ENCODE measurements at regions not wholly inside any gene's neighbourhood (a gene's known extent, or its start where the extent isn't known, plus 50 kb on each side); places are given as distances from the start of the nearest gene placed in this dataset.

- DNase-seq (no peak), ATAC-seq (no peak)
- Mint-ChIP-seq H3K27ac (no peak overlapping the region), H3K27me3 (no peaks in the 10 kb centered on the region), H3K4me1 (no peaks in the 10 kb centered on the region), H3K9me3 (no peaks in the 10 kb centered on the region), H3K4me3 (no peak overlapping the region)
Measured at GRCh38 chr3:168419091-168419490, 323.4 kb upstream of the GOLIM4 start.

DNA sequence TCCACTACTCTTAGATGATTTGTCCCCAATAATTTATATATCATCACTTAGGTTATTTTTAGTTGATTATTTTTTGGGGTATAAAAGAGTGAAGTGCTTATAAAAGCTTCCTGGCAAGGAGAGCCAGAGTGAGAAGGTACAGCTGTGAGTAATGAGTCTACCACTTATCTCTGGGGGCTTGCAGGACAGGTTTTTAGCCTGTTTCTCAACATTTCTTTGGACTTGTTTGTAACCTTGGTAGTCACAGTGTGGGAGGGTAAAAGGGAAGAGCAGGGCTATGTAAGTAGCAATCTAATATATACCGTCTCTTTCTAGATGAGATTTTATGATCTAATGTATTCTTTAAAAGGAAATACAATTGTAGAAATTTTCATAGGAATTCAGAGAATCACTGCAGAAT is 321.3 kb upstream of the GOLIM4 start:
- ATAC-seq (no peak), DNase-seq (no peak)
- Mint-ChIP-seq H3K27ac (no peak overlapping the region), H3K4me1 (no peaks in the 10 kb centered on the region), H3K4me3 (no peak overlapping the region), H3K27me3 (no peaks in the 10 kb centered on the region), H3K9me3 (no peaks in the 10 kb centered on the region)

DNA sequence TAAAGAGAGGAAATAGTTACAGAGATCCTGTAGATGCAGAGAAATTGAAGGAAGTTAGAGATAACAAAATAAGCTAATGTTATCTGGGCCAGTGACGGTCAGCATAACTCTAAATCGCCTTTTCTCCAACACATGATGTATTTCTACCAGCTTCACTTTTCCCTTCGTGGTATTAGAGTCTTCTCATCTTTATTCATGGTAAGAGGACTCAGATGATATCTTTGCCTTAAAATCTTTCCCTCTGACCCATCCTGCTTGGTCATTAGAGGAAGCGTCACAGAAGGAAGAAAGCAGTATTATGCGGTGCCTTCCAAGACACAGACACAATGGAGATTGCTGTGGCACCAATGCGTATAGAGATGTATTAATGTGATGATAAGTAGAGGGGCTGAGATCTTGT is 320.7 kb upstream of the GOLIM4 start:
- H3K27me3 Mint-ChIP-seq = no peaks in the 10 kb centered on the region
- no peak for ATAC-seq
- no peaks in the 10 kb centered on the region for H3K4me1 Mint-ChIP-seq
- no peak overlapping the region for H3K4me3 Mint-ChIP-seq
- no peaks in the 10 kb centered on the region for H3K9me3 Mint-ChIP-seq
- no peak for DNase-seq
- H3K27ac Mint-ChIP-seq = no peak overlapping the region

GRCh38 chr3:168414149-168414548 is 318.4 kb upstream of the GOLIM4 start:
- H3K27ac Mint-ChIP-seq = no peak overlapping the region
- H3K4me3 Mint-ChIP-seq = no peak overlapping the region
- no peak for DNase-seq
- no peaks in the 10 kb centered on the region for H3K4me1 Mint-ChIP-seq
- no peaks in the 10 kb centered on the region for H3K27me3 Mint-ChIP-seq
- no peak for ATAC-seq
- peaks cover 0 to 8% of the 10 kb centered on the region in 2 donors for H3K9me3 Mint-ChIP-seq

- Mint-ChIP-seq H3K4me1 (no peaks in the 10 kb centered on the region), H3K27me3 (no peaks in the 10 kb centered on the region), H3K27ac (no peak overlapping the region), H3K4me3 (no peak overlapping the region), H3K9me3 (peaks cover 0 to 12% of the 10 kb centered on the region in 2 donors)
- ATAC-seq (no peak), DNase-seq (no peak)
Measured at GRCh38 chr3:168407381-168407780, 311.7 kb upstream of the GOLIM4 start.

- no peaks in the 10 kb centered on the region for H3K4me1 Mint-ChIP-seq
- peaks cover 0 to 10% of the 10 kb centered on the region in 2 donors for H3K9me3 Mint-ChIP-seq
- ATAC-seq (no peak), DNase-seq (no peak)
- no peak overlapping the region for H3K27ac Mint-ChIP-seq
- no peak overlapping the region for H3K4me3 Mint-ChIP-seq
- no peaks in the 10 kb centered on the region for H3K27me3 Mint-ChIP-seq
Measured at GRCh38 chr3:168405288-168405687, 309.6 kb upstream of the GOLIM4 start.

DNA sequence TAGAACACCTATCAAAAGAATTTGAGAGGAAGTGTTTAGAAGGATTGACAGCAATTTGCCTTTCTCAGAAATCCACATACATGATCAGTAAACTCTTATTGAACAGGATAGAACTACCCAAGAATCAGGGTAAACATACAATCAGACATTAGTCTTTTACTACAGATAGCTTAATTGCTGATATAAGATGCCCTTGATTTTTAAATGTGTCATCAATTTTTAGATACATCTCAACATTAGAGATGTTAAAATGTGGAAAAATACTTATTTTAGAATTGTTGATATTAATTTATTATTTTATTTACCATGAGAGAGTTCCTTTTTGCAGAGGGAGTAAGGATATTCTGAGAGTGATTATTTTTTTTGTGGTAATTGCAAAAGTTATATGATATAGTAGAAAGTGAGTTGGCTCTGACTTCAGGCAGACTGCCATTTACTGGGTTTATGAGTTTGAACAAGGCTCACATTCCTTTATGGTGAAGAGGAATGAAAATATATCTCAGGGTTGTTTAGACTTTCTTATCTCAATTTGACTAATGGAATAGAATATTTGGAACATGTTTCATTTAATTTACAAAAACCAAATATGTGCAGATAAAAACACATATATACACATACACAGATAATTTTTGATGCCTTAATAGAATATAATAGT is 302.8 kb upstream of the GOLIM4 start:
- ATAC-seq (no peak), DNase-seq (no peak)
- no peaks in the 10 kb centered on the region for H3K4me1 Mint-ChIP-seq
- no peak overlapping the region for H3K27ac Mint-ChIP-seq
- no peak overlapping the region for H3K4me3 Mint-ChIP-seq
- H3K9me3 Mint-ChIP-seq = peaks cover 0 to under 1% of the 10 kb centered on the region in 2 donors
- no peaks in the 10 kb centered on the region for H3K27me3 Mint-ChIP-seq

DNA sequence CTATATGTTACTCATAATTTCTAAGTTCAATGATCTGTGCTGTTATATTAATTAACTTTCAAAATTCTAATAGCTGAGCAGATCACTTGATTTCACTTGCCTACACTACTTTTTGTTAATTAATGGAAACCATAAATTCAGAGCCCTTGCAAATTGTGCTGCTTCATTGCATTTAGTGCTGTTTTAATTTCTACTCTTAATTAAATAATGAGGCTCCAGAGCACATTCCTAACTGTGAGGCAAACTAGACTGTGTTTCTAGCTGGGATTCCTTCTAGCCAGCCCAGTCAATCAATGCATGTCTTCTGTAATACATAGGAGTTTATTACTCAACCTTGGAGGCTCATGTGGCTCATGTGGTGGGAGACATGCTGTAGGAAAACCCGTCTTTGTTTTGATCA is 301.1 kb upstream of the GOLIM4 start:
- no peaks in the 10 kb centered on the region for H3K27me3 Mint-ChIP-seq
- no peak overlapping the region for H3K4me3 Mint-ChIP-seq
- ATAC-seq = no peak
- no peak for DNase-seq
- no peak overlapping the region for H3K27ac Mint-ChIP-seq
- no peaks in the 10 kb centered on the region for H3K4me1 Mint-ChIP-seq
- H3K9me3 Mint-ChIP-seq = peaks cover 0 to 4% of the 10 kb centered on the region in 2 donors

DNA sequence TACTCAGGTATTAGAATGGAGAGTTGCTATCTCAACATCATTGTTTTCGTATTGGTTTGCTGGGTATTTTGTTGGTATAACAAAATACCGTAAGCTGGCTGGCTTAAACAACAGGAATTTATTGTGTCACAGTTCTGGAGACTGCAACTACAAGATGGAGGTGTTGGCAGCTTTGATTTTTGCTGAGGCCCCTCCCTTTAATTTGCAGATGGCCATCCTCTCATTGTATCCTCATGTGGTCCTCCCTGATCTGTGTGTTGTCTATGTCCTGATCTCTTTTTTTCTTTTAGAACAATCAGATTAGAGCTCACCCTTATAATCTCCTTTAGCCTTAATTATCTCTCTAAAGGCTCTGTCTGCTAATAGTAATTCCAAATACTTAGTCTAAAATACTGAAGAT is 299.8 kb upstream of the GOLIM4 start:
- DNase-seq (no peak), ATAC-seq (no peak)
- Mint-ChIP-seq H3K27me3 (no peaks in the 10 kb centered on the region), H3K9me3 (peaks cover 0 to 4% of the 10 kb centered on the region in 2 donors), H3K4me3 (no peak overlapping the region), H3K27ac (no peak overlapping the region), H3K4me1 (no peaks in the 10 kb centered on the region)

GRCh38 chr3:168394439-168394838 is 298.7 kb upstream of the GOLIM4 start:
- ATAC-seq (no peak), DNase-seq (no peak)
- Mint-ChIP-seq H3K9me3 (peaks cover 0 to 9% of the 10 kb centered on the region in 2 donors), H3K4me1 (no peaks in the 10 kb centered on the region), H3K27me3 (no peaks in the 10 kb centered on the region), H3K4me3 (no peak overlapping the region), H3K27ac (no peak overlapping the region)

- Mint-ChIP-seq H3K4me1 (no peaks in the 10 kb centered on the region), H3K27ac (no peak overlapping the region), H3K9me3 (peaks cover 14 to 21% of the 10 kb centered on the region in 2 donors), H3K27me3 (no peaks in the 10 kb centered on the region), H3K4me3 (no peak overlapping the region)
- DNase-seq (no peak), ATAC-seq (no peak)
Measured at GRCh38 chr3:168386301-168386700, 290.6 kb upstream of the GOLIM4 start.

DNA sequence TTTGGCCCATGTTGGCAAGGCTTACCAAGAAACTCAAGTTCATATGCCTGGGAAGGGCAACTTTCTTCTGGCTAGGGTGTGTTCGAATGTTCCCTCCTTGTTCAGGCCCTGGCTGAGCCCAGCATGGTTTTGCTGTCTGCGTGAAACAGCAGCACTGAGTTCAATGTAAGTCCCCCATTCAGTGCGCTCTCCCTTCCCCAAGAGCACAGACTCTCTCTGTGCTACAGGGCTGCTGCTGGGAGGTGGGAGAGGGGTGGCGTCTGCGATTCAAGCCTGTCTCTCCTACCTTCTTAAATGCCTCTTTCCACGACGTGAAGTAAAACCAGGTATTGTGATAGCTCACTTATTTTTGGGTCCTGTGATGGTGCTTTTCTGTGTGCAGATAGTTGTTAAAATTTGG is 289.3 kb upstream of the GOLIM4 start:
- Mint-ChIP-seq H3K4me1 (no peaks in the 10 kb centered on the region), H3K27me3 (no peaks in the 10 kb centered on the region), H3K27ac (no peak overlapping the region), H3K4me3 (no peak overlapping the region), H3K9me3 (peaks cover 19 to 20% of the 10 kb centered on the region in 2 donors)
- DNase-seq = no peak
- ATAC-seq = no peak

DNA sequence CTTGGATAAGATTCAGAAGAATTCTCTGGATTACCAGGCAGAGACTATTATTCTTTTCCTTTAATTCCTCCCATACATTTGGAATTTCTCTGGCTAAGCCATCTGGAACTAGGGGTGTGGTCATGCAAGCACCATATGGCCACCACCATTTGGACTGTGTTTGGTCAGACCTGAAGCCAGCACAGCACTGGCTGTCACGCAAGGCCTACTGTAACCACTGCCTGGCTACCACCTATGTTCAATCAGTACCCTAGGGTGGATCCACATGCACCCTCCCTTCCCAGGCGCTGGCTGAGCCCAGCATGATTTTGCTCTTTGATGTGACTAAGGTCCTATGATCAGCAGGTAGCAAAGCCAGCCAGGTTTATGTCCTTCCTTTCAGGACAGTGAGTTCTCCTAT is 287.8 kb upstream of the GOLIM4 start:
- no peak overlapping the region for H3K4me3 Mint-ChIP-seq
- H3K27ac Mint-ChIP-seq = no peak overlapping the region
- peaks cover 17 to 24% of the 10 kb centered on the region in 2 donors for H3K9me3 Mint-ChIP-seq
- DNase-seq (no peak), ATAC-seq (no peak)
- H3K27me3 Mint-ChIP-seq = no peaks in the 10 kb centered on the region
- H3K4me1 Mint-ChIP-seq = no peaks in the 10 kb centered on the region

- Mint-ChIP-seq H3K27ac (no peak overlapping the region), H3K27me3 (no peaks in the 10 kb centered on the region), H3K4me3 (no peak overlapping the region), H3K9me3 (no peaks in the 10 kb centered on the region), H3K4me1 (no peaks in the 10 kb centered on the region)
- no peak for DNase-seq
- no peak for ATAC-seq
Measured at GRCh38 chr3:168371846-168372245, 276.1 kb upstream of the GOLIM4 start.

- Mint-ChIP-seq H3K9me3 (no peaks in the 10 kb centered on the region), H3K4me1 (no peaks in the 10 kb centered on the region), H3K4me3 (no peak overlapping the region), H3K27ac (no peak overlapping the region), H3K27me3 (no peaks in the 10 kb centered on the region)
- DNase-seq = no peak
- ATAC-seq = no peak
Measured at GRCh38 chr3:168364967-168365366, 269.2 kb upstream of the GOLIM4 start.

DNA sequence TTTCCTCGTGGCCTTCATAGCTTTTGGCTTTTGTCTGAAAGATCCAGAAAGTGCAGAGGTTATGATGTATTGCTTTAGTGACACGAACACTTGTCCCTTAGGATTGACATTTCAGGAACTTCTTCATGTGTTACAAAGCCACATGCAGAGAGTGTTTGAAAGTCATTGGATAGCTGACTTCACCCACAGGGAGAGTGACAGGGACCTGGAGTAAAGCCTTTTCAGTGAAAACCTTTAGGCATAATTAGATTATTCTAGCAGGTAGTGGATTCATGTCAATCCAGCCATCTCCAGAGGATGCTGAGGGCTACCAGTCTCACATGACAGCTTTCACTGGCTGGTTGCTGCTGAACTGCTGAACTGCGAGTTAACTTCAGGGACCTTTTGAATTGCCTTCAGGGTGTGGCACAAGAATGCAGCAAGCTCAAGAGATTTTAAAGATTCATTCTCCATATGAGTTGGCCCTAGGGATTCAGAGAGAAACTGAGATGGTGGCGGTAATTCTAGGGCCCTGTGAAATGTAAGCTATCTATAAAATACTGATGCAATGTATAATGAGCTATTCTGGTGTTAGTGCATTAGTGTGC is 267.0 kb upstream of the GOLIM4 start:
- Mint-ChIP-seq H3K4me1 (no peaks in the 10 kb centered on the region), H3K27me3 (no peaks in the 10 kb centered on the region), H3K27ac (no peak overlapping the region), H3K4me3 (no peak overlapping the region), H3K9me3 (no peaks in the 10 kb centered on the region)
- ATAC-seq (no peak), DNase-seq (no peak)

DNA sequence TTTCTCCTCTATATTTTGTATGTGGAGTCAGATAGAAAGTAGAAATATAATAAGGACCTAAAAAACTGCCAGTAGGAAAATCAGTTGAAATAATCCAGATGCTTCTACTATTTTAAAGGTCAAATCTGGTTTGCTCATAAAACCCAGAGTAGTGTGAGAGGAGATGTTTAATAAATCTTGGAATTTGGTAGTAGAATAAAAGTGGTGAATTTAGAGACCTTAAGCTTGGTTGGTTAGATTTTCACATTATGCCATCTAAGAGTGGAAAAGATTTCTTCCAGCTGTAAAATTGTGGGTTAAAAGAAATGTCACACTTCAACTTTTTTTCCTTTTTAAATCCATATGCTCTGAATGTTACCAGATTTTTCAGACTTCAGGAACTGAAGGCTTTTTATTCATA is 266.4 kb upstream of the GOLIM4 start:
- Mint-ChIP-seq H3K4me1 (no peaks in the 10 kb centered on the region), H3K4me3 (no peak overlapping the region), H3K27ac (no peak overlapping the region), H3K27me3 (no peaks in the 10 kb centered on the region), H3K9me3 (no peaks in the 10 kb centered on the region)
- DNase-seq (no peak), ATAC-seq (no peak)

Data from stimulated activated naive CD8-positive, alpha-beta T cell treated with anti-CD3 and anti-CD28 coated beads, Interleukin-15, amount 100 ng/mL, for 72 hours (primary cell).